ENCODE measurements at regions not wholly inside any gene's neighbourhood (a gene's known extent, or its start where the extent isn't known, plus 50 kb on each side); places are given as distances from the start of the nearest gene placed in this dataset.

DNA sequence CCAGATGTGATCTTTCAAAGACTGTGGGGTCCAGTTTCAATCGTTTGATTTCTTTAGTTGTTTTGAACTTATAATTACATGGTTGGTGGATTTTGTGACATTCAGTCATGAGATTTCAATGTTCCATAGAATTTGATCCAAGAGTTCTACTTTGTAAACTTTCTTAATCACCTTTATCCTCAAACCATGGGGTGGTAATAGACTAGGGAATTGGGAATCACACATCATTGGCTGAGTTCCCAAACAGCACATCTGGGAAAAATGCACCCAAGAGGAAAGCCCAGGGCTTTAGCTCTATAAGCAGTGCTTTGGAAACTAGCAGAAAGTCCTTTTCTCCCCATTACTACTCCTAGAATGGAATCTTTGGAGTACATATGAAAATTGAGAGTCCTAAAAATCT lies 177.6 kb downstream of the NNT start:
- TF ChIP-seq, protein P1, sequence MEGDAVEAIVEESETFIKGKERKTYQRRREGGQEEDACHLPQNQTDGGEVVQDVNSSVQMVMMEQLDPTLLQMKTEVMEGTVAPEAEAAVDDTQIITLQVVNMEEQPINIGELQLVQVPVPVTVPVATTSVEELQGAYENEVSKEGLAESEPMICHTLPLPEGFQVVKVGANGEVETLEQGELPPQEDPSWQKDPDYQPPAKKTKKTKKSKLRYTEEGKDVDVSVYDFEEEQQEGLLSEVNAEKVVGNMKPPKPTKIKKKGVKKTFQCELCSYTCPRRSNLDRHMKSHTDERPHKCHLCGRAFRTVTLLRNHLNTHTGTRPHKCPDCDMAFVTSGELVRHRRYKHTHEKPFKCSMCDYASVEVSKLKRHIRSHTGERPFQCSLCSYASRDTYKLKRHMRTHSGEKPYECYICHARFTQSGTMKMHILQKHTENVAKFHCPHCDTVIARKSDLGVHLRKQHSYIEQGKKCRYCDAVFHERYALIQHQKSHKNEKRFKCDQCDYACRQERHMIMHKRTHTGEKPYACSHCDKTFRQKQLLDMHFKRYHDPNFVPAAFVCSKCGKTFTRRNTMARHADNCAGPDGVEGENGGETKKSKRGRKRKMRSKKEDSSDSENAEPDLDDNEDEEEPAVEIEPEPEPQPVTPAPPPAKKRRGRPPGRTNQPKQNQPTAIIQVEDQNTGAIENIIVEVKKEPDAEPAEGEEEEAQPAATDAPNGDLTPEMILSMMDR (conservative IDR thresholded peaks at IDR 0.05): no peak
- no peak overlapping the region for H3K27ac ChIP-seq

DNA sequence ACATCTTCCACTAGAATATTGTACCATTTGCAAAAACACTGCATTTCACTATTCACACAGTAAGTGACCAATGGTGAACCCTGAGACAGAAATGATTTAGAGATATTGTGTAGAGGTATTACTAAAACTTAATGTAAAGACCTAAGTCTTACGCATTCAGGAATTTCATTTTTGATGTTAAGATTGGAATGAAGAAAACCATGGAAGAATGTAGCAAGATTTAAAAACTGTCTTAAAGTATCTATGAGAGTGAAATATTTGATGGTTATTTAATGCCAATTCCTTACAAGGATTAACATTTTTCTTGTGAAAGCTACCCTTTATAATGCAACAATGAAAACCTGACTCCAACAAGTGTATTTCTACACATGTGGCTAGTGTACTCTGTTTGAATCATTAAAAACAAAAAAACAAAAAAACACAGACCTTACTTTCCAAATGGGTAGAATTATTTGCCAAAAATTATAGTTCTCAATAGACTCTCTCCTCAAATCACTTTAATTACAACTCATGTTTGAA lies 172.0 kb downstream of the NNT start:
- TF ChIP-seq, protein P1 (conservative IDR thresholded peaks at IDR 0.05): no peak
- H3K27ac ChIP-seq: no peak overlapping the region

DNA sequence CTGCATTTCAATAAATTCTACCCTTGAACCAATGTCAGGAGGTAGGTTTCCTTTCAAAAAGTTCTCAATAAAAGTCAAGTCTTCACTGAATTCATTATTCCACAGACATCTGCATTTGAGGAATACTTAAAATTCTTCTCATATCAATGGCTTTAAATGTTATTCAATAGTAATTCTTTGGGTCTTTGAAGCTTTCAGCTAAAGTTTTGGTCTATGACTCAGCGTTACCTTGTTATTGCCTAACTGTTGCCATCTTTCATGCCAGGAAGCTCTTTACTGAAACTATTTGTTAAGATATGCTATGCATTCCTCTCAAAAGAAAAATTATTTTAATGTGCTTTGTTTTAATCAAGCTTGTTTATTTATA lies 170.5 kb downstream of the NNT start:
- no peak overlapping the region for H3K27ac ChIP-seq
- TF ChIP-seq, protein P1 (conservative IDR thresholded peaks at IDR 0.05): no peak

DNA sequence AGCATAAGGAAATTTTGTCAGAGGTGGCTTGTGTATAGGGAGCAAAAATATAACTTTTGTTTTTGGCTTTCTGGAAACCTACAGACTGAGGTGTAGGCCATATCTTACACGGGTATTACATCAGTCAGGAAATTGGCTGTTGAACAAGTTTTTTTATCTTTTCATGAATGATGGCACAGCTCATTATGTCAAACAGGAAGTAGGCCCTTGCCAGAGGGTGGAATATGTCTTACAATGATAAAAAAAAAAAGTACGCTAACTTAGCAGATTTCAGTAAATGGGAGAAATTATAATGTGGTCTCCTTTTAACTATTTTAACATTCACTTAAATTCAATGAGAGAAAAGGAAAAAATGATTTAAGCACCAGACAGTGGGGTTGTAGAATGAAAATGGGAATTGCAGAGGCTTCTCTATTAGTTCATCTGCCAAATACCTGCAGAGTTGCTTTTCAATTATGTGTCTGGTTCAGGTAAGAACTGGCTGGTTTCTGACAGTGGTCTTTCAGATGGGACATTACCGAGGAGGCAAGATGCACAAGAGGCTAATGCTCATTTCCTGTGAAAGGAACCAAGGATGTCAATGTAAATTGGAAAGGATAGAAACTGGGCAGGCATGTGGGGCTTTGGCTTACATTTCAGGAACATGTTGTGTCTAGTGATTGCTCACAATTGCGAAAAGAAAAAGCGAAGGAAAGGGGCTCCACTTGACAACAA lies 169.9 kb downstream of the NNT start:
- H3K27ac ChIP-seq: no peak overlapping the region
- TF ChIP-seq, protein P1 (conservative IDR thresholded peaks at IDR 0.05): no peak

DNA sequence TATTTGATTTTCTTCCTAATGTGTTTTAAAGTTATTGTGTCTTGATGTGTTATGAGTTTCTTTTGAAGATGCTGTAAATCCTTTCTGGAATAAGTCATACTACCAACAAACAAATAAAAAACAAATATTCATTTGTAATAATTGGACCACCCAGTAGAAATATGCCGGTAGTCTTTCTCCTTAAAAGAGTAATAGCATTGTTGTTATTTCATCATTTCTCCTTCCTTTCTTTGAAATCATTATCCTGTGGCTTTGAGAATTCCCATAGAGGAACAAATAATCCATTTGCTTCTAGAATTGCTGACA lies 169.4 kb downstream of the NNT start:
- no peak overlapping the region for H3K27ac ChIP-seq
- TF ChIP-seq, protein P1 (conservative IDR thresholded peaks at IDR 0.05): no peak

DNA sequence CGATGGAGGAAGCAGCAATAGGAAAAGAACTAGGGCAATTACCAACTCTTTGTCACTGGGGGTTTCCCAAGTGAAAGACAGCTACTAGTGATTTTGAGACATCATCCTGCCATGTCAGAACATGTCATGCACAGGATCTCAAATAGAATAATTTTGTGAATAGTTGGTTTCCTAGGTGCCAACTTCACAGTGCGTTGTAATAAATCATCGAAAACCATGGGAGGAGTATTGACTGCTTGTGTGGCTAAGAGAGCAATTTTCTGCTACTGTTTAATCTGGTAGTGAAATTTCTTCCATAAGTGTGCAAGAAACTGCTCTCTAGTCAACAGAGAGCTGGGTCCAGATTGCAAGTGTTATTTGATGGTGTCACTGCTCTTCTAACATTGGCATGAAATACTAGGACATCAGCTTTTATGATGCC lies 168.6 kb downstream of the NNT start:
- no peak overlapping the region for H3K27ac ChIP-seq
- TF ChIP-seq, protein P1 (conservative IDR thresholded peaks at IDR 0.05): no peak

DNA sequence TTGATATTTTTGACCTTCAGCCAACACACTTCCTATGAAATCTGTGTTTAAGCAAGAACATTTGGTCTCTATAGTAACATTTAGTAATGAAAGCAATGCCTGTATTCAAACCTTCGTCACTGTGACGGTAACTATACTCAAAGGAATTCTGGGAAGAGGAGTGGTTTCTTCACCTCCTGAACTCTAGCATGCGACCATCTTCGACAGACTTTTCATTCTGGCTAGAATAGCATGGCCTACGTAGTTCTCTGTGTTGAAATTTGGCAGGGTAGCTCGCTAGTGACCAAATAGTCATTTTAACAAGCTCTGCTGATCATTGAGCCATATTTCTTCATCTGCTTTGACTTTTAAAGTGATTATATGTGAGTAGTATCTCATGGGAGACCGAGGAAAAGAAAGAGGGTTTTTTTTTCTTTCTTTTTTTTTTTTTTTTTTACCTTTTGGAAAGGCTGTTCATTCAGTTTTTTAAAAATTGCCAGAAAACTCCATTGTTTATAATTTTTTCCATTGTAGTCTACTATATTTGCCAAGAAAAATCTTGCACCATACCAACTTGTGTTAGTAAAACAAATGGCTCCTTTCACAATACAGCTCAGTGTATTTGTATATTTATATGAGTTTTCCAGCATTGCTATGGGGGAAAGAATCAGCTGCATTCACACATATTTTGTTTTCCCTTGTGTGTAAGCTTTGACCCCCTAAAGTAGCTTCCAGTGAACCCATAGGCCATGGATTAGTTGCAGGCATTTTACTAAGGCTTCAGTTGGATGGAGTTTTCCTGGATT lies 166.8 kb downstream of the NNT start:
- no peak overlapping the region for H3K27ac ChIP-seq
- TF ChIP-seq, protein P1 (conservative IDR thresholded peaks at IDR 0.05): no peak

All from VCaP (cell line).